Neural cell (in vitro differentiated cells): ENCODE measurements at regions not wholly inside any gene's neighbourhood (a gene's known extent, or its start where the extent isn't known, plus 50 kb on each side); places are given as distances from the start of the nearest gene placed in this dataset.

Experiments used
- H2AFZ ChIP-seq: fragments of 200-600, 300-800 bp; sonication (generic), shearing (Covaris generic); 2 replicates; pipeline ENCODE4 v1.6.0; 2014; ENCODE audit warnings: low read depth, mild to moderate bottlenecking, antibody characterized with exemption, low read length, moderate library complexity
- H3F3A ChIP-seq: fragments of 200-600 bp; shearing (Covaris generic); 2 replicates; pipeline ENCODE4 v1.6.1; 2016; ENCODE audit warnings: mild to moderate bottlenecking, moderate library complexity, mixed read lengths, antibody characterized with exemption, low read length; ENCODE audit not compliant: insufficient read depth, poor library complexity, severe bottlenecking
- H3K27ac ChIP-seq: fragments of 200-600, 300-800 bp; sonication (generic), shearing (Covaris generic); 2 replicates; pipeline ENCODE4 v1.5.1; 2014; ENCODE audit warnings: mild to moderate bottlenecking, low read length, moderate library complexity
- H3K27me3 ChIP-seq: fragments of 300-800, 200-600 bp; sonication (generic), shearing (Covaris generic); 2 replicates; pipeline ENCODE4 v1.6.0; 2014; ENCODE audit warnings: mild to moderate bottlenecking, low read depth, low read length, moderate library complexity; ENCODE audit not compliant: insufficient read depth
- H3K36me3 ChIP-seq: fragments of 300-800, 200-600 bp; sonication (generic), shearing (Covaris generic); 2 replicates; pipeline ENCODE4 v1.5.1; 2014; ENCODE audit warnings: mild to moderate bottlenecking, antibody characterized with exemption, low read length, moderate library complexity; ENCODE audit not compliant: insufficient read depth
- H3K4me2 ChIP-seq: fragments of 300-800, 200-600 bp; sonication (generic), shearing (Covaris generic); 2 replicates; pipeline ENCODE4 v1.6.0; 2014; ENCODE audit warnings: mild to moderate bottlenecking, low read length
- H3K4me3 ChIP-seq: fragments of 300-800, 200-600 bp; sonication (generic), shearing (Covaris generic); 2 replicates; pipeline ENCODE4 v1.5.1; 2014; ENCODE audit warnings: mild to moderate bottlenecking, low read length, moderate library complexity
- H3K79me2 ChIP-seq: fragments of 200-600 bp; shearing (Covaris generic); replicated peaks from 2 replicates; pipeline ENCODE4 v1.6.0; 2014; ENCODE audit warnings: mild to moderate bottlenecking, low read length, moderate library complexity; ENCODE audit not compliant: insufficient read depth
- H3K9ac ChIP-seq: fragments of 300-800, 200-600 bp; sonication (generic), shearing (Covaris generic); 2 replicates; pipeline ENCODE4 v1.6.1; 2016; ENCODE audit warnings: mild to moderate bottlenecking, low read length, mixed read lengths
- H3K9me2 ChIP-seq: fragments of 200-600 bp; shearing (Covaris generic); 2 replicates; pipeline ENCODE4 v1.6.1; 2016; ENCODE audit warnings: mild to moderate bottlenecking, low read length, mixed read lengths; ENCODE audit not compliant: insufficient read depth
- H3K9me3 ChIP-seq: fragments of 200-600, 300-800 bp; sonication (generic), shearing (Covaris generic); 2 replicates; pipeline ENCODE4 v1.6.1; 2016; ENCODE audit warnings: mild to moderate bottlenecking, mixed run types, low read length, moderate library complexity, mixed read lengths
- H4K20me1 ChIP-seq: fragments of 200-600 bp; shearing (Covaris generic); 2 replicates; pipeline ENCODE4 v1.6.1; 2016; ENCODE audit warnings: mild to moderate bottlenecking, mixed run types; ENCODE audit not compliant: insufficient read depth
- CTCF ChIP-seq: fragments of 450-650 bp; IDR thresholded peaks from 2 replicates; pipeline ENCODE4 v1.5.1; 2014; ENCODE audit warnings: antibody characterized with exemption, mild to moderate bottlenecking, moderate library complexity; ENCODE audit not compliant: poor library complexity, severe bottlenecking
- EP300 ChIP-seq: fragments of 450-650 bp; conservative IDR thresholded peaks from 2 replicates; pipeline ENCODE4 v1.6.1; 2014; ENCODE audit warnings: antibody characterized with exemption, mild to moderate bottlenecking, moderate library complexity; ENCODE audit not compliant: poor library complexity, severe bottlenecking
- EZH2 ChIP-seq: fragments of 200-600, 300-800 bp; shearing (Covaris generic), sonication (generic); IDR thresholded peaks from 2 replicates; pipeline ENCODE4 v1.6.1; 2014; ENCODE audit warnings: antibody characterized with exemption, low read length, borderline replicate concordance, mild to moderate bottlenecking; ENCODE audit not compliant: insufficient read depth, poor library complexity, severe bottlenecking
- MXI1 ChIP-seq: fragments of 450-650 bp; conservative IDR thresholded peaks from 2 replicates; pipeline ENCODE4 v1.6.1; 2014; ENCODE audit warnings: antibody characterized with exemption, mild to moderate bottlenecking; ENCODE audit not compliant: poor library complexity, severe bottlenecking
- POLR2AphosphoS5 ChIP-seq: IDR thresholded peaks from 2 replicates; pipeline ENCODE4 v1.6.1; 2012
- RAD21 ChIP-seq: fragments of 450-650 bp; conservative IDR thresholded peaks from 2 replicates; pipeline ENCODE4 v1.6.1; 2014; ENCODE audit warnings: antibody characterized with exemption, mild to moderate bottlenecking, moderate library complexity
- REST ChIP-seq: IDR thresholded peaks from 2 replicates; pipeline ENCODE4 v1.6.1; 2012; ENCODE audit warnings: borderline replicate concordance
- SMC3 ChIP-seq: fragments of 450-650 bp; conservative IDR thresholded peaks from 2 replicates; pipeline ENCODE4 v1.6.1; 2014; ENCODE audit warnings: antibody characterized with exemption, mild to moderate bottlenecking, moderate library complexity; ENCODE audit not compliant: poor library complexity
- TAF1 ChIP-seq: IDR thresholded peaks from 2 replicates; pipeline ENCODE4 v1.6.1; 2012; ENCODE audit warnings: low read depth

GRCh38 chr15:66876421-66876730 lies 174.3 kb downstream of the SMAD6 start:
- Histone ChIP-seq H3K27ac (no peak overlapping the region), H3K9me2 (no peaks in the 10 kb centered on the region), H3K27me3 (no peaks in the 10 kb centered on the region), H3K36me3 (no peaks in the 10 kb centered on the region), H3K9ac (no peak overlapping the region), H3K4me2 (no peak overlapping the region), H3K4me3 (no peak overlapping the region), H3K79me2 (no peaks in the 10 kb centered on the region), H4K20me1 (no peaks in the 10 kb centered on the region), H2AFZ (no peak overlapping the region), H3F3A (no peaks in the 10 kb centered on the region), H3K9me3 (no peaks in the 10 kb centered on the region)
- no peak for TF ChIP-seq MXI1
- no peak for TF ChIP-seq SMC3
- no peak for TF ChIP-seq POLR2AphosphoS5
- no peak for TF ChIP-seq REST
- no peak for TF ChIP-seq RAD21
- no peak for TF ChIP-seq CTCF
- TF ChIP-seq EZH2, result no peak
- TF ChIP-seq EP300, result no peak
- TF ChIP-seq TAF1, result no peak

GRCh38 chr15:66876731-66877476 lies 174.9 kb downstream of the SMAD6 start:
- Histone ChIP-seq H3K27me3 (no peaks in the 10 kb centered on the region), H3K4me3 (no peak overlapping the region), H3K27ac (no peak overlapping the region), H3K9ac (no peak overlapping the region), H3K36me3 (no peaks in the 10 kb centered on the region), H3F3A (no peaks in the 10 kb centered on the region), H3K9me3 (no peaks in the 10 kb centered on the region), H3K9me2 (no peaks in the 10 kb centered on the region), H3K4me2 (no peak overlapping the region), H2AFZ (no peak overlapping the region), H3K79me2 (no peaks in the 10 kb centered on the region), H4K20me1 (no peaks in the 10 kb centered on the region)
- TF ChIP-seq EP300 (no peak), TAF1 (no peak), REST (no peak), CTCF (no peak), MXI1 (no peak), EZH2 (no peak), SMC3 (no peak), POLR2AphosphoS5 (no peak), RAD21 (no peak)
